Stomach (tissue), 8 donors: ENCODE measurements at regions not wholly inside any gene's neighbourhood (a gene's known extent, or its start where the extent isn't known, plus 50 kb on each side); places are given as distances from the start of the nearest gene placed in this dataset.
A peak's percentile ranks its signal among the peaks of the same experiment; 100 is the strongest.

Experiments
- DNase-seq, 2 donors: peaks; one replicate each; pipeline versions ENCODE4 v3.0.0 to v3.0.0-alpha.2; 2013 to 2019
- H3K27ac ChIP-seq, 5 donors: fragments of 200-600 bp in 4 of 5; sonication (generic) in 4 of 5; one replicate each; pipeline ENCODE4 v1.5.1; 2013 to 2019; ENCODE audit warnings: mild to moderate bottlenecking in 1 of 5, moderate library complexity in 1 of 5
- H3K27me3 ChIP-seq, 3 donors: fragments of 200-600 bp; sonication (generic); one replicate each; pipeline ENCODE4 v1.5.1; 2017 to 2019; ENCODE audit warnings: mixed run types in 1 of 3
- H3K36me3 ChIP-seq, 4 donors: fragments of 200-600 bp; sonication (generic); 1 replicate in 3 of 4; 2 replicates in 1 of 4; pipeline ENCODE4 v1.5.1; 2016 to 2019
- H3K4me1 ChIP-seq, 4 donors: fragments of 200-600 bp; sonication (generic); one replicate each; pipeline ENCODE4 v1.5.1; 2016 to 2019
- H3K4me3 ChIP-seq, 4 donors: fragments of 200-600 bp; sonication (generic) in 3 of 4; one replicate each; pipeline ENCODE4 v1.5.1; 2016 to 2019; ENCODE audit warnings: mild to moderate bottlenecking in 1 of 4
- H3K9me3 ChIP-seq, 4 donors: fragments of 200-600 bp; sonication (generic); one replicate each; pipeline ENCODE4 v1.5.1; 2016 to 2019
- CTCF ChIP-seq, 7 experiments: fragments of 450-650 bp in 4 of 7; fragments of 200-600 bp in 3 of 7; sonication (generic) in 3 of 7; IDR thresholded peaks; one replicate each; pipeline ENCODE4 v1.5.1; 2016 to 2019; ENCODE audit warnings: antibody characterized with exemption in 7 of 7, control low read depth in 2 of 7, mild to moderate bottlenecking in 1 of 7
- EP300 ChIP-seq: sonication (generic); formaldehyde crosslinking; IDR thresholded peaks from one replicate; pipeline ENCODE4 v1.6.1; 2017; ENCODE audit warnings: antibody characterized with exemption
- POLR2A ChIP-seq, 4 donors: fragments of 450-650 bp; IDR thresholded peaks; one replicate each; pipeline ENCODE4 v1.6.1; 2016; ENCODE audit warnings: antibody characterized with exemption in 4 of 4, control low read depth in 2 of 4, mild to moderate bottlenecking in 1 of 4, moderate library complexity in 1 of 4
- POLR2AphosphoS5 ChIP-seq, 3 donors: sonication (generic); formaldehyde crosslinking; IDR thresholded peaks; one replicate each; pipeline ENCODE4 v1.6.1; 2016; ENCODE audit warnings: antibody characterized with exemption in 3 of 3
- WGBS, 5 donors: extraction: QIAGEN DNeasy Blood & Tissue Kit in 3 of 5; methylation state at CpG; one replicate each; pipeline versions ENCODE4 v1.1.5 to v1.1.7; 2013 to 2018; 5-methylcytosine and 5-hydroxymethylcytosine counted together
- intact Hi-C: fragments of 100-400 bp; cut with DNase I; formaldehyde crosslinking; loops from one replicate; pipeline ENCODE4 v1.15.1; 2023; ENCODE audit warnings: low total_unique reads
- donor health status: healthy with polysubstance abuse.
- donor health status: Bipolar disorder and iron deficiency.
- donor health status: healthy.

DNA sequence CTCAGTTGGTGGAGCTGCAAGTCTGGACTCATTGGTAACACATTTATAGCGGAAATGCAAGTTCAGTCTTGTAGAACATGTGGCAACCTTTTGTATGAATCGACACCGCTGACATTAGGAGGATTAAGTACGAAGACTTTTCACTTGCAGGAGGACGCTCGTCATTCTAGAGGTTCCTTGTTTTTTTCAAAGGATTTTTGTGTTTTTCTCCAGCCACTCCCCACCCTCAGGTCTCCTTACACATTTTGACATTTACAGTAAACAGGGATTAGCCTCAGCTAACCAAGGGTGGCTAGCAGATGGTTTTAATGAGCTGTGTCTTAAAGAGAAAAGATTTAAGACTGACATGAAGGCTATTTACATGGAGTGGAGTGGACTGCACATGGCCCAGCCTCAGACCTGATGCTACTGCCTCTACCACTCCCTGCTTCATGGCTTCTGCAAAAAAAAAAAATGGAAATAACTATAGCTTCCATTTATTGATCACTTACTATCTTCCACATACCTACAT is 173.8 kb downstream of the TRIB2 start:
- H3K4me1 ChIP-seq = peaks cover 0 to 1% (median 0%) of the 10 kb centered on the region in 4 donors
- H3K4me3 ChIP-seq = no peak overlapping the region
- H3K36me3 ChIP-seq = no peaks in the 10 kb centered on the region
- TF ChIP-seq POLR2A (IDR thresholded peaks at IDR 0.05) (no peak), CTCF (IDR thresholded peaks at IDR 0.05) (no peak), EP300 (no peak), POLR2AphosphoS5 (IDR thresholded peaks at IDR 0.05) (no peak)
- intact Hi-C loops = no loop called here
- no peaks in the 10 kb centered on the region for H3K27me3 ChIP-seq
- H3K9me3 ChIP-seq = peaks cover 0 to 16% (median 2%) of the 10 kb centered on the region in 4 donors
- 85 to 92% (median 90%) methylated on average over 6 of the region's 6 CpGs for WGBS, 5 donors
- no peak for DNase-seq
- H3K27ac ChIP-seq = no peak overlapping the region

GRCh38 chr2:12895017-12895416 is 178.3 kb downstream of the TRIB2 start:
- Histone ChIP-seq H3K9me3 (peaks cover 0 to 16% (median 2%) of the 10 kb centered on the region in 4 donors), H3K4me3 (no peak overlapping the region), H3K4me1 (peaks cover 0 to 24% (median 8%) of the 10 kb centered on the region in 4 donors), H3K36me3 (no peaks in the 10 kb centered on the region), H3K27ac (no peak overlapping the region), H3K27me3 (no peaks in the 10 kb centered on the region)
- no peak for TF ChIP-seq CTCF (IDR thresholded peaks at IDR 0.05)
- TF ChIP-seq POLR2AphosphoS5 (IDR thresholded peaks at IDR 0.05) = no peak
- TF ChIP-seq POLR2A (IDR thresholded peaks at IDR 0.05) = no peak
- TF ChIP-seq EP300 = no peak
- no peak for DNase-seq
- WGBS, 5 donors = 77 to 95% (median 92%) methylated on average over 2 of the region's 2 CpGs
- intact Hi-C loops = no loop called here

- H3K27me3 ChIP-seq = no peaks in the 10 kb centered on the region
- peak in 1 of 2 donors; percentile 43 for DNase-seq
- intact Hi-C loops = no loop called here
- no peak overlapping the region for H3K4me3 ChIP-seq
- H3K36me3 ChIP-seq = no peaks in the 10 kb centered on the region
- TF ChIP-seq POLR2AphosphoS5 (IDR thresholded peaks at IDR 0.05) (peak in 1 of 3 donors; percentile 42), POLR2A (IDR thresholded peaks at IDR 0.05) (no peak), CTCF (IDR thresholded peaks at IDR 0.05) (no peak), EP300 (no peak)
- H3K4me1 ChIP-seq = peaks cover 0 to 24% (median 8%) of the 10 kb centered on the region in 4 donors
- H3K27ac ChIP-seq = peak overlapping the region in 4 of 5 donors; percentile 16 to 60 (median 46)
- H3K9me3 ChIP-seq = peaks cover 0 to 16% (median 2%) of the 10 kb centered on the region in 4 donors
- WGBS, 5 donors = 40 to 61% (median 52%) methylated on average over 4 of the region's 4 CpGs
Measured at GRCh38 chr2:12896318-12896982, 179.7 kb downstream of the TRIB2 start.

GRCh38 chr2:12897181-12897580 is 180.4 kb downstream of the TRIB2 start:
- Histone ChIP-seq H3K36me3 (no peaks in the 10 kb centered on the region), H3K4me1 (peaks cover 0 to 24% (median 8%) of the 10 kb centered on the region in 4 donors), H3K4me3 (no peak overlapping the region), H3K9me3 (peaks cover 0 to 9% (median 0%) of the 10 kb centered on the region in 4 donors), H3K27ac (peak overlapping the region in 4 of 5 donors; percentile 16 to 60 (median 45)), H3K27me3 (no peaks in the 10 kb centered on the region)
- TF ChIP-seq EP300 (no peak), CTCF (IDR thresholded peaks at IDR 0.05) (no peak), POLR2A (IDR thresholded peaks at IDR 0.05) (no peak), POLR2AphosphoS5 (IDR thresholded peaks at IDR 0.05) (no peak)
- intact Hi-C loops = no loop called here
- WGBS, 5 donors = 41 to 69% (median 52%) methylated on average over 1 of the region's 1 CpG
- peak in 1 of 2 donors; percentile 19 for DNase-seq
